Amniotic epithelial cell (primary cell): ENCODE measurements at regions not wholly inside any gene's neighbourhood (a gene's known extent, or its start where the extent isn't known, plus 50 kb on each side); places are given as distances from the start of the nearest gene placed in this dataset.

ENCODE experiments used
- DNase-seq: peaks from one replicate; pipeline ENCODE4 v3.0.0-alpha.2; 2010; ENCODE audit warnings: low read depth

DNA sequence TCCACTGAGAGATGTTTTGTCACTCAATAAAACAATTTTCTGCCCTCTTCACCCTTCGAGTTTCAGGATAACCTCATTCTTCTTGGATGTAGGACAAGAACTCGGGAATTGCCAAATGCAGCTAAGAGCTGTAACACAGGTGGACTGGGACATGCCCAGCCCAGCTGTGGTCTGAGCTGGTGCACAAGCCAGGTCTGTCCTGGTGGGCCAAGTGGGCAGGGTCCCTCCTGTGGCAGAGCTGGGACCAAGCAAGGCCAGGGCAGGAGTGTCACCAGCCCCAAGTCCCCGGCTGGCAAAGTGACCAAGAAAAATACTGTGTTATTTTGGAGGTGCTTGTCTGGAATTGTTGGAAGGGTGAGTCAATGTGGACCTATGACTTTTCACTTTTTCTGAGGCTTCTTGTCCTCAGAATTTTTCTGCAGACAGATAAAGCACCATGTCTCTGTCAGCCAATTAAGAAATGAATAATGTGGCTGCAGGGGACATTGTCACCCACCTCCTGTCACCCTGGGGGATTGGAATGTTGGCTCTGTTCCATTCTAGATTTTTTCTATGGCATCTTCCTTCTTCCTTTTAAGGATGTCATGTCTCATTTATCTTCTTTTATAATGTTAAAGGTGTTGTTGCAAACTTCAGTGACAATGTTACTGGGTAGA is 645.2 kb upstream of the EPHA6 start:
- no peak for DNase-seq

GRCh38 chr3:96172917-96173316 is 641.5 kb upstream of the EPHA6 start:
- no peak for DNase-seq

GRCh38 chr3:96175500-96175899 is 638.9 kb upstream of the EPHA6 start:
- DNase-seq, result no peak

DNA sequence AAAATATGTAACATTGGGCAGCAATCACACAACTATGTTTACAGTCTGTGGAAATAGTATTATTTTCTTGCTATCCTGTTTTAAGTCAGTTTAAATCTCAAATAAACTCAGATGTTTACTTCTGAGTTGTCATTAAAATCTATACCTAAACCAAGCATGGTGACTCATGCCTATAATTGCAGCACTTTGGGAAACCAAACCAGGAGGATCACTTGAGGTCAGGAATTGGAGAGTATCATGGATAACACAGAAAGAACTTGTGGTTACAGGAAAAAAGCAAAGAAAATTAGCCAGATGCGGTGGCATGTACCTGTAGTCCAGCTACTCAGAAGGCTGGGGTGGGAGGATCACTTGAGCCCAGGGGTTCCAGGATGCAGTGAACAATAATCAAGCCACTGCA is 631.6 kb upstream of the EPHA6 start:
- peak; percentile 61 for DNase-seq

DNA sequence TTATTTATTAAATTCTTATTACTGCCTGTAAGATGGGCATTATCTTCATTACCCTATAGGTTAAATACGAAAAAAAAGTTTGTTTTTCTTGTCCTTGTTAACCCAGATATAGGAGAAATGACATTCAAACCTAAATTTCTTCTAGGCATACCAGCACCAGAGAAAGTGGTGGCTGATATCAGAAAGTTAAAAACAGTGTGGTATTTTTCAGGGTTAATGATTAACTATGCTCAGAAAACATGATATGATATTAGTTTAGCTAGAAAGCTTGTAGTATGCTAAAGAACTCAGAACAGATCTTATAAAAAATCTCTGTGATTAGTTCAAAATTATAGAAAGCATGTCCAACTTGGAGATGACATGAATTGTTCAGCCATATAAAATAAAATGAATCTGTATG is 630.5 kb upstream of the EPHA6 start:
- no peak for DNase-seq

GRCh38 chr3:96190024-96190616 is 624.3 kb upstream of the EPHA6 start:
- DNase-seq, result no peak

GRCh38 chr3:96192966-96193550 is 621.3 kb upstream of the EPHA6 start:
- no peak for DNase-seq

DNA sequence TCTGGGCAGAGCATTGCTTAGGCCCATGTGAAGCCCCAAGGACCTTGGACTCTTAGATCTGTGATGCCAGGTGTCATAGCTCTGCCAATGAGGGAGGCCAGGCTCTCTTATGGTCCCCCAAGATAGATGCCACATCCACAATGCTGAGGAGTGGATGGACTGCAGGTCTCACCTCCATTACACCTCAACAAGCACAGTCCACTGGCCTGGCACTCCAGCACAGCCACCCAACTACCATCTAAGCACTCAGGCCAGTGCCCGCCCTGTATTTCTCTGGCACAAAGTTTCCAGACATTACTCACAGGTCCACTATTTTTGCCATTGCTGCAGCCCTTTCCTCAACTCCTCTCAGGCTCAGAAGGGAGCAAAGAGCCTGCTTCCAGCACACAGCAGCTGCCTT is 613.5 kb upstream of the EPHA6 start:
- no peak for DNase-seq

DNA sequence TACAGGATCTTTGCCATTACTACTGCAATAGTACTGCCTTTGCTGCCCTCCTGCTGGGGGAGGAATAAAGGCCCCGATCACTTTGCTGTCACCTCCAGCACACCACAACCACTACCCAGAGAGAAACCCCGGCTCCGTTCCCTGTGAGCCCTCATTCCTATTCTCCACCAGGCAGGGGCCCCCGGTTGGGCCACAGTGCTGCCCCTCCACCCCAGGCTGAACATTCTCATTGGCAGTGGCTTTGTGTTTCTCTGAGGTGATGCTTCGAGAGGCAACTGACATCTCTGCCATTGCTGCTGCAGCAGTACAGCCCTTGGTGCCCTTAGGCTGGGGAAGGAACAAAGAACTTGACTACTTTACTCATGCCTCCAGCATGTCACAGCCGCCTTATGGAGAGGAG is 612.9 kb upstream of the EPHA6 start:
- no peak for DNase-seq

- DNase-seq, result no peak
Observed at GRCh38 chr3:96202181-96202580, 612.2 kb upstream of the EPHA6 start.

- DNase-seq, result no peak
Observed at GRCh38 chr3:96209699-96210098, 604.7 kb upstream of the EPHA6 start.

DNA sequence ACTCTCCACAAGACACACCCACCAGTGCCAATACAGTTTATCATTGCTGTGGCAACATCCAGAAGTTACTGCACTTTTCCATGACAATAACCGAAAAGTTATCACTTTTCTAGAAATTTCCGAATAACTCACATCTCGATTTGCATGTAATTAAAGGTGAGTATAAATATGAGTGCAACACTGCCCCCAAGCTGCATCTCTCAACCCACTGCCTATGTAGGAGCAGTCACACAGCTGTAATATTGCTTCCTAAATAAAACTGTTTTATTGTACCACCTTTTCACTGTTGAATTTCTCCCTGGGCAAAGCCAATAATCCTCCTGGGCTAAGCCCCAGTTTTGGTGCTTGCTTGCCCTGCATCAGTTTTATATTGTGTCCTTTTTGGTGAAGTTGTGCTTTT is 601.0 kb upstream of the EPHA6 start:
- DNase-seq, result peak; percentile 17

DNA sequence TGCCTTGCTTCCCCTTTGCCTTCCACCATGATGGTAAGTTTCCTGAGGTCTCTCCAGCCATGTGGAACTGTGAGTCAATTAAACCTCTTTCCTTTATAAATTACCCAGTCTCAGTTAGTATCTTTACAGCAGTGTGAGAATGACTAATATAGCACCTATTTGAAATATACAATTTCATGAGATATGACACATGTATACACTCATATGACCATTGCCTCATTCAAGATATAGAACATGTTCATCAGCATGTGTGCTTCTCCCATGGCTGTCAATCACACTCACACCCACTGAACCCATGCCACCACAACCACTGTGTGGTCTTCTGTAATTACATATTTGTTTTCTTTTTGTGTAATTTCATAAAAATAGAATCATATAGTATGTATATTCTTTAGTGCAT is 599.5 kb upstream of the EPHA6 start:
- no peak for DNase-seq

DNA sequence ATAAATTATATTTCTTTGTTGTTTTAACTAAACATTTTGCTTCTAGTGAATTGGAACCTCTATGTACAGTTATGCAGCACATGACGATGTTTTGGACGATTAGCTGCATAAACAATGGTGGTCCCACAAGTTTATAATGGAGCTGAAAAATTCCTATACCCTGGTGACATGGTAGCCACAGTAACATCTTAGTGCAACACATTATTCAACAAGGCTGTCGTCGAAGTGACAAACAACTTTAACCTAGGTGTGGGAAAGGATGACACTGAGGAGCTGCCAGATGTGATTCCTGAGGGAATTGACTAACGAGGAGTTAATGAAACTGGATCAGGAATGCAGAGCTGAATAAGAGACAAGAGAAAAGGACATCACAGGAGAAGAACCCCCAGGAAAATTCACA is 588.9 kb upstream of the EPHA6 start:
- DNase-seq, result no peak

DNA sequence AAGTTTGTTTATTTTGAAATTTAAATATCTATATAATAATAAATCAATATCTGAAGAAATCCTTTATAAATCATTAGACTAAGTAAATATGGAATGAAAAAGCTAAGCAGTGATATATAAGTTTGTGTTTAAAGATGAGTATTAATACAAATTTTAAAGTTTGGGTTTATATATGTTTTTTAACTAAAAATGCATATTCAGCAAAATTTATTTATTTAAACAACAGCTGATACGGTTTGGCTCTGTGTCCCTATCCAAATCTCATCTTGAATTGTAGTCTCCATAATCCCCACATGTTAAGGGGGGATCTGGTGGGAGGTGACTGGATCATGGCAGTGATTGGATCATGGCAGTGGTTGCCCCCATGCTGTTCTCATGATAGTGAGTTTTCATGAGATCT is 580.7 kb upstream of the EPHA6 start:
- DNase-seq, result no peak

DNA sequence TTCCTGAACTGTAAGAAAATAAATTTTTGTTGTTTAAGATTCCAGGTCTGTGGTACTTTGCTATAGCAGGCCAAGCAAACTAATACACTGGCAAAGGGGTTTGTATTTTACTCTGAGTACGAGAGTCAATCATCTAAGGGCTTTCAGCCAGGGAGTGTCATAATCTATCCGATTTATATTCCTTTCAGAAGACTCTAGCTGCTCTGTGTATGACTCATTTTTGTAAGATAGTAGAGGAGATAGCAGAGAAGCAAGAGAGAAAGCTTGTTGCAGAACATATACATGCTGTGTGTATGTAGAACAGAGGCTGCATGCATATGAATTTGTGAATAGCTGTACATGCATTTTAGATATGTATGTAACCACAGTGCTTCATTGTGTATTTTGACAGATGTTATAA is 577.9 kb upstream of the EPHA6 start:
- DNase-seq, result peak; percentile 93

DNA sequence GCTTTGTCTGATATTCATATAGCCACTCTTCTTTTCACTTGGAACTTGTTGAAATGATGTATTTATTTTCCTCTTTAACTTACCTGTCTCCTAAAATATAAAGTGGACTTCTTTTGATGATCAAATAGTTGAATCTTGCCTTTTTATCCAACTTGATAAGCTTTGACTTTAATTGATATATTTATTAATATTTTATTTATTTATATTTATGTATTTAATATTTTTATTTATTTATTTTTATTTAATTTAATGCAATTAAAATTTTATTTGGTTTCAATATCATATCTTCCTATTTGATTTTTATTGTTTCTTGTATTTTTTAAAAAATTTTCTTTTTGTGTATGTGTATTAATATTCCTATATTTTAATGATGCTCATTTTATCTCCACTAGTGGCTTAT is 555.1 kb upstream of the EPHA6 start:
- DNase-seq, result no peak

GRCh38 chr3:96264701-96265100 is 549.7 kb upstream of the EPHA6 start:
- DNase-seq, result peak; percentile 7

DNA sequence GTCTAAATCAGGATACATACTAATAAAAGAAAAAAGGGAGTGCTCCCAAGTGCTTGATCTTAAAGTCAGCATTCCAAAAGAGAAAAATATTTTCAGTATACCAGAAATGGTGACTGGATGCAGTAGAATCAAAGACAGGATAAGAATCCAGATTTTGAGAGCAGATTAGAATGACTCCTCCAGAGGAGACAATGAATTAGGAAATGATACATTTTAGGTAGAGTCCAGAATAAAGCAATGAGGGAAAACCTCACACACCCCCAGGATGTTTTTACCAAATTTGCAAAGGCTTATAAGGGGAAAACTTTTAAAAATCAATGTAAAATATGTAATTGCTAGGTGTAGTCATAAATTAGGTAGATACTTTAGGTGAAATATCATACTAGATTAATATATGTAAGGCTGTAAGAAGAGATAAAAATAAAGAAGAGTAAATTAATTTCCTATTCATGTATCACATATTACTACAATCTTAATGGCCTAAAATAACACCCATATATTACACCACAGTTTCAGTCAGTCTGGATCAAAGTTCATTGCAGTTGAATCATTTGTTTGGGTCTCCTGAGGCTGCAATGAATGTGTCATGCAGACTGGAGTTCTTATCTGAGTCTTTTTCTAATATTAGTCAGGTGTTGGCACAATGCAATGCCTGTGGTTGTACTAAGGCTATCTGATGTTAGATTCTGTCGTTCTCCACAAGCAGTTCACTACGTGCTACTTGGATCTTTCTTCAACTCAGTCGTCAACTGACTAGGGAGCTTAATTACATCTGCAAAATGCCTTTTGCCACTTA is 547.8 kb upstream of the EPHA6 start:
- peak; percentile 97 for DNase-seq

DNA sequence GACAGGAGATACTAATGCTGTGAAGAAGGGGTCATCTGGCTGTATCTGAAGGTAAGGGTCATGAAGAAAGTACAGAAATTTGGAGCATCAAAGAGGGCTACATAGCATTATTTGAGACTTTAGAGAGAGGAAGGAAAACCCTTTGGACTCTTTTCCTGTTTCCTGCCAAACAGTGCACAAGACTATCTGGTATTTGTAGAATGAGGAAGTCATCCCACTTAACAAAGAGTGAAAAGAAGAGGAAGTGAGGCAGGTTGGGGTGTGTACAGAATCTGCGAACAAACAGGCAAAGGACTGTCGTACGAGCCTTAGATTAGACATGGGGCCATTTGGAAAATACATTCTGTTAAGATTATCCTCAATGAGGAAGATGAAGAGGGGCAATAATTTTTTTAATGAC is 546.8 kb upstream of the EPHA6 start:
- DNase-seq, result no peak

DNA sequence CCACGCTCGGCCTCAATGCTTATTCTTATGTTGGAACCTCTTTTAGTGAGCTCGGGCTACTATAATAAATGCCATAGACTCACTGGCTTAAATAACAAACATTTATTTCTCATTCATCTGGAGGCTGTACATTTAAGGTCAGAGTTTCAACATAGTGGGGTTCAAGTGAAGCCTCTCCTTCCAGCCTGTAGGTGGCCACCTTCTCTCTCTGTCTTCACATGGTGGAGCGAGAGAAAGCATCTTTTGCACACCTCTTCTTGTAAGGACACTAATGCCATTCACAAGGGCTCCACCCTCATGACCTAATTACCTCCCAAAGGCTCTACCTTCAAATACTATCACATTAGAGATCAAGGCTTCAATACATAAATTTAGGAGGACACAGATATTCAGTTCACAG is 520.3 kb upstream of the EPHA6 start:
- DNase-seq, result peak; percentile 1

DNA sequence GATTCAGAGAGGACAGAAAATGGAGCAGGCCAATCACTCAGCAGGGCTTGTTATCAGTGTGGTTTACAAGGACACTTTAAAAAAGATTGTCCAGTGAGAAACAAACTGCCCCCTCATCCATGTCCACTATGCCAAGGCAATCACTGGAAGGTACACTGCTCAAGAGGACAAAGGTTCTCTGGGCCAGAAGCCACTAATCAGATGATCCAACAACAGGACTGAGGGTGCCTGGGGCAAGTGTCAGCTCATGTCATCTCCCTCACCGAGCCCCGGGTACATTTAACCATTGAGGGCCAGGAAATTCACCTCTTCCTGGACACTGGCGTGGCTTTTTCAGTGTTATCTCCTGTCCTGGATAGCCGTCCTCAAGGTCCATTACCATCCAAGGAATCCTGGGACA is 513.7 kb upstream of the EPHA6 start:
- no peak for DNase-seq

DNA sequence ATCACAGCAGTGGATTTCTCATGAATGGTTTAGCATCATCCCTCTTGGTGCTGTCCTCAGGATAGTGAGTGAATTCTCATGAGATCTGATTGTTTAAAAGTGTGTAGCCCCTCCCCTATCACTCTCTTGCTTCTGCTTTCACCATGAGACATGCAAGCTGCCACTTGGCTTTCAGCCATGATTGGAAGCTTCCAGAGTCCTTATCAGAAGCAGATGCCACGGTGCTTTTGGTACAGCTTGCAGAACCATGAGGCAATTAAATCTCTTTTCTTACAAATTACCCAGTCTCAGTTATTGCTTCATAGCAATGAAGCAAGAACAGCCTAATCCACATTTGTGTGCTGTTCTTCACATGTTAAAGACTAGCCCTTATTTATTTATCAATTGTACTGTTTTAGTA is 495.2 kb upstream of the EPHA6 start:
- peak; percentile 97 for DNase-seq
